Hippocampal formation (tissue), 2 donors: ENCODE measurements at regions not wholly inside any gene's neighbourhood (a gene's known extent, or its start where the extent isn't known, plus 50 kb on each side); places are given as distances from the start of the nearest gene placed in this dataset.

ENCODE experiments used
- DNase-seq, 2 donors: peaks; one replicate each; lab custom pipeline; 2025; lab: John Stamatoyannopoulos, UW

DNA sequence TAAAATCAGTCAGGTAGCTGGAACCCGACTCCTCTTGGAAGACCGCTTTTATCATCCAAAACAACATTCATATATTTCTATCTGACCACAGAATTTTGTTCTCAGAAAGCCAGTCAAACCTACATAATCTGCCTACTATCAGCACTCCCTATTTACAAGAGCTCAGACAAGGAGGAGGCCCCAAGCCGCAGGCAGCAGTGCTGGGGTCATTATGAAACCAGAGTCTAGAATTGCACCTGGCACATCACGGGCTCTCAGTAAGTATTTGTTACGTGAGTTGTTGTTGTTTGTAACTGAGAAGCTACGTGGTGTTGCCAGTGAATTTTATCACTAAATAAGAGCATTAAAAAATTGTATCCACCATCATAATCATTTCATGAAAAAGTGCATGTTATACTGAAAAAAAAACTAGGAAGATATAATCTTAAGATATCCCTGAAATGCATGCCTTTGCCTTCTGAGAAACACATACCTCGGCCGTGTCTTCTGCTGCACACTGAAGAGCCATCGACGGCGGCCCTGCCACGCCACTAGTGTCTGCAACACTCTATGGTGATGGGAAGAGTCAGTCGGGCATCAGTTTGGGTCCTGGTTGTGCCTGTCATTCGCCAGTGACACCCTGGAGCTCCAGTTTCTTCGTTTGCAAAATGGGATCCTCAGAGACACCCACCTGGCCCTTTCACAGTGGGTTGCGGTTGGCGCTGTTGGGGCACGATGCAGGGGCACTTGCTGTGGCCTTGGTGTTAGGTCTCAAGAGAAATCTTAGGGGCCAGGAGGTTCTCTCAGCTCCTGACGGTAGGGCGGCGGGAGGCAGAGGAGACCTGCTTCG lies 505.9 kb downstream of the EIPR1 start:
- DNase-seq: no peak

DNA sequence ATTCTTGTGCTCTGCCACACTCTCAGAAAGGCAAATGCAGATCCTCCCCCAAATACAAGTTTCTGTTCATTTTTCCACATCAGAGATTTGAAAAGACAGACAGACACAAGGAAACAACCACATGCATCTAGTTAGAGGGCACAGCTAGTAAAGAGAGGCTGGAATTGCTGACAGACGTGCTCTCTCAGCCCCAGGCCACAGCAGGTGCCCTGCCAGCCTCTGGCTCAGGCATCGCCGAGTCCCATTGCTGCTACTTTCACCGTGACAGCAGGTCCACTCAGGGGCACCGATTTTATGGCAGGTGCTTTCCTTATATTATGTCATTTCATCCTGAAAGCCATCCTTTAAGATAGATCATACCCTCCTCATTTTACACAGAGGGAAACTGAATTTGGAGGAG lies 507.5 kb downstream of the EIPR1 start:
- no peak for DNase-seq

DNA sequence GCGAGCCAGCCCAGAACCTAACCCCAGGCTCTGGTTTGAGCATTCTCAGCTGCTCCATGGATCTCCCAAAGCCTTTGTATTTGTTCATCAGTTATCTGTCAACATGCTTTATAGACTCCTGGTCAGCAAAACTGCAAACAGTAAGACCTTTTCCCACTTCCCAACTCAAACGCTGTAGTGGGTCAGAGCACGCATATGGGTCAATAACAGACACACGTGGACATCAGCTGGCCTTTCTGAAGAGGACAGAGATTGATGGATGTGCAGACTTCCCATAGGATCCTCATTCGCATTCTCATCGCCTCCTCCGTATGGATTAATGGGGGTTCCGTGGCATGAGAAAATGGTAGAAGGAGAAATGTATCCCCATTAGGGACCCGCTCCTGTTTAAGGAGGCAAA lies 508.1 kb downstream of the EIPR1 start:
- no peak for DNase-seq

DNA sequence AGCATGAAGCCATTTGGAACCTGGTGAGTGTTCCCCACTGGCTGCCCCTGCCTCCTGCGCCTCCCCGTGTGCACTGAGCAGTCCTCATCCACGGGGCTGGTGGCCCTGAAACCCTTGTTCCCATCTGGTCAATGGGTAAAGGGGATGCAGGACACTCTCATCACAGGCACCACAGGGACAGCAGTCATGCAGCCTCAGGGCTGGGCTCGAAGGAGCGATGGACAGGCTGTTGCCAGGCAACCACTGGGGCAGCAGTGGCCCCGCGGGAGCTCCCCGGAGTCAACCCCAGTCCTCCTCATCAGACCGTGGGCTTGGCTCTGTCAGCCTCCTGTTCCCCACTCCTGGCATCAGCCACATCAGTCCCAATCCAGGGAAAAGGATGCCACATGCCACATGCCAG lies 509.5 kb downstream of the EIPR1 start:
- DNase-seq: no peak

DNA sequence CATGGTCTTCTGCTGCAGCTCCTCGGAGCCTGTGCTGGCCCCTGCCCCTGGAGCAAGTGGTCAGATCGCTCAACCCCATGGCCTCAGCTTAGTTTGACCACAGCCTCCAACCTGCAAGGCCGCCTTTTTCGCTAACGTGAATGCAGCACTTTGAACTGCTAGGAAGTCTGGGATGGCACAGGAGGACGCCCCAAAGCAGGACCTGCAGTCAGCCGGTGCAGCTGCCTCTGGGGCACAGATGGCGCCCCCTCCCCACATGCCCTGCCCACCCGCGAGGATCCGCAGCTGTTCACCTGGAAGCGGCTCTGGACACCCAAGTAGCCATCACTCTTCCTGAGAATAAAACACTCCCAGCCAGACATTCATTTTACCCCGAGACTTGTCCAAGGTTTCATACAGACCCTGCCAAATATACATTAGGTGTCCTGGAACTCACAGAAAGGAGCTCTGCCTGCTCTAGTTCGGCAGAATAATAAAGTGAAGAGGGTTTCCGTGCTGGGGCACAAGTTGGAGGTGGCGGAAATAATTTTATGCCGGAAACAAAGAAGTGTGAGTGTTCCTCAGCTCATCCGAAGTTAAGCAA lies 510.1 kb downstream of the EIPR1 start:
- DNase-seq: no peak

DNA sequence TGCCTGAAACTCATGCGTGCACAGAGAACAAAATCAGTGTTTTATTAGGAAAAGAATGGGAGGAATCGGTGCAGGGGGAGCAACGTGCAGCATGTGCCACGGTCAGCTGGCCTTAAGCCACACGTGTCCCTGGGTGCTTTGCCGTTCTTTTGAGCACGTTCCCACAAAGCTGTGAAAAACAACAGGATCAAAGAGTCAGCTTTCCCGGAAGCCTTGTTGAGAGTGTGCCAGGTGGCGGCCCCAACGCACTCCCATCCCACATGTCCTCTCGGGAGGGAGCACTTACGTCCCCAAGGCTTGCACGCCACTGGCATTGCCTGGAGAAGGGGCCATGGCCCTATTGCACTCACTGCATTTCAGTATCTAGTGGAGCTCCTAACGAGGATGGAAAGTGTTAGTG lies 511.2 kb downstream of the EIPR1 start:
- no peak for DNase-seq

DNA sequence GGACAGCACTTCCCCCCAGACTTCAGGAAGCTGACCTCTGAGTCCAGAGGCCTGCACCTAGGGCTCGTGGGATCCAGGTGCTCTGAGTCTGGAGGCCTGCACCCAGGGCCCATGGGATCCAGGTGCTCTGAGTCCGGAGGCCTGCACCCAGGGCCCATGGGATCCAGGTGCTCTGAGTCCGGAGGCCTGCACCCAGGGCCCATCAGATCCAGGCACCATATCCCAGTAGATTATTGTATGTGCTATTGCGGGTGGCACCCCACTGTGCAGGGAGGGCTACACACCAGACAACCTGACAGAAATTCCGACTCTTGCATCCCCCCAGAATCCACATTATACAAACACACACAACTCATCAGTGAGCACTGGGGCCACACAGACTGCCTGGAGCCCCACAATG lies 515.2 kb downstream of the EIPR1 start:
- no peak for DNase-seq

DNA sequence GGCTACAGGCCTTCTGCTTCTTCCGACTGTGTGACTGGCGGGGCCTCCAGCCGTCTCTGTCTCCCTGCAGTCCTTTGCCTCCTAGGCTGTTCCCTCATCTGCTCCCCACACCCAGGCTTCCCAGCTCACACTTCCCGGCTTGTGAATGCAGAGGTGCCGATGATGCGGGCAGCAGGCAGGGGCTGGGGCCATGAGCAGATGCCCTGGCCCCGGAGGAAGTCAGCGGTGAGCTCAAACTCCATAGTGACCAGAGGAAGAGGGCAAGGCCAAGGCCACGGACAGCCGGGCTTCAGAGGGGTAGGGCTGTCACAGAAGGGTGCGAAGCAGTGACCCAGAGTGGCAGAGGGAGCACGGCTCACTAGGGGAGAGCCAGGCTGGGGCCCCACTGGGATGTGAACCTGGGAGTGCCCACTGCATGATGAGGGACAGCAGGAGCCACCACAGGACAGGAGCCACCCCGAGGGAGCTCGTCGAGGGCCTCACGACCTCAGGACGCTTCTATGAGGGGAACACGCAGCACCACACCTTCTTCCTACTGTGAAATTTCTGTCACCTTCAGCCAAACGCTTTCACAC lies 515.9 kb downstream of the EIPR1 start:
- DNase-seq: no peak

DNA sequence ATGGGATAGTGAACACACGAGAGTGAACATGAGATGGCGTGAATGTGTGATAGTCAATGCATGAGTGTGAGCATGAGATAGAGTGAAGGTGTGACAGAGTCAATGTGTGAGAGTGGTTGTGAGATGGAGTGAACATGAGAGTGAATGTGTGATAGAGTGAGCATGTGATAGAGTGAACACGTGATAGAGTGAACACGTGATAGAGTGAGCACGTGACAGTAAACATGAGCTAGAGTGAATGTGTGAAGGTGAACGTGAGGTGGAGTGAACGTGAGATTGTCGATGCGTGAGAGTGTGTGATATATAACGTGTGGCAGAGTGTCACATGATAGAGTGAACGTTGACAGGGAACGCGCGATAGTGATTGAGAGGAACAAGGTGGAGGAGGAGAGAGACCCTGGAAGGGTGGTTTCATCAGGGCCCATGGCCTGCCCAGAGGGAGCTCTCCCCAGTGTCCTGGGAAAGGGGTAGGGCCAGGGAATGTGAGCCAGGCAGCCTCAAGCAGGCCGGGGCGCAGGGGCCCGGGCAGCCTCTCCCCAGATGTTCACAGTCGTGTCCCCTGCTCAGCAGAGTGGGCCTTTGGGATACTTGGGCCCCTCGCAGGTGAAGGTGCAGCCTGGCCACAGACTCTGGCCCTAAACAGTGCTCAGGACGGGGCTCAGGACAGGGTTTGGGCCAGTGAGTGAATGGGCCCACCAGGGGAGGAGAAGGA lies 516.9 kb downstream of the EIPR1 start:
- DNase-seq: no peak

DNA sequence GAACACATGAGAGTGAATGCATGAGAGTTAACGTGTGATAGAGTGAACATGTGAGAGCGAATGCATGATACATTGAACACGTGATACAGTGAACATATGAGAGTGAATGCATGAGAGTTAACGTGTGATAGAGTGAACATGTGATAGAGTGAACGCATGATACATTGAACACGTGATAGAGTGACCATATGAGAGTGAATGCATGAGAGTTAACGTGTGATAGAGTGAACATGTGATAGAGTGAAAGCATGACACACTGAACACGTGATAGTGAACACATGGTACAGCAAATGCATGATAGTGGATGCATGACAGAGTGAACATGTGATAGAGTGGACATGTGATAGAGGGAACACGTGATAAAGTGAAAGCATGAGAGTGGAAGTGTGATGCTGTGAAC lies 517.9 kb downstream of the EIPR1 start:
- DNase-seq: no peak

DNA sequence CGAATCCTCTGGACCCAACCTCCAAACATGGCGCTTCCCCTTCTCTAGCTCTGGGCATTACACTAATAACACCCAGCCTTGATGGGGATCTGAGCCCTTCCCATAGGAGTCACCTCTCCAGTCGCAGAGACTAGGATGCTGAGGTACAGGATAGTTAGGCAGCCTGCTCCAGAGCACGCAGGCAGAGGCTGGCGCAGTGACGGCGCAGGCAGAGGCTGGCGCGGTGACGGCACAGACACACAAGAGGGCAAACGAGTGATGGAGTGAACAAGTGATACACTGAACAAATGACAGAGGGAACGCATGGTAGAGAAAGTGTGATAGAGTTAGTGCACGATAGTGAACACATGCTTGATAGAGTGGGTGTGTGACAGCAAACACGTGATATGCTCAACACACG lies 518.5 kb downstream of the EIPR1 start:
- DNase-seq: no peak

DNA sequence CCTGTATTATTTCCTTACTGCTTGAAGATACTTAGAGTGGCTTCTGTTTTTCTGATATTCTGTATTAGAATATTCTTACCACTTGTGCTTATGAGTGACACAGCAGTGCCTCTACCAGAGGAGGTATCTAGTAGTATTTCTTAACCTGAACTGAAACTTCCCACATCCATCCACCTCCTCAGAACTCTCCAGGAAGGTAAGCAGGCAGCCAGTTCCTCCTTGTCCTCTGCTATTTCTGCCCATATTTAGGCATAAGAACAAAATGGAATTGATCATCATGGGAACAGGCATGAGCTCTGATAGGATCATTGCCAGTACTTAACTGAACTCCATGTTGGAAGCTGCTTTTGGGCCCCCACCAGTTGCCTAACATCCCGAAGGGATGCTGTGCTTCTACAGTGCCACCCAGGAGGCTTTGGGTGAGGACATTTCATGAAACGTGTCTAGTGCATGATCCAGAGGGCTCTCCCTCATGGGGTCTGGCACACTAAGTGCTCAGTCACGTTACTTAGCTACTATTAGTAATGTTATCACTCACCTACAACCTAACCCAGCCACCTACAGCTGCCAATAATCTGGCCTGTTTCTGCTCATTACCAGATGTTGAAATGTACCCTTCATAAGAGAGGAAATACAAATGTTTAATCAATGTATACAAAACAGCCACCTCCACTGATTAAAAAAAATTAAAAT lies 520.7 kb downstream of the EIPR1 start:
- no peak for DNase-seq

DNA sequence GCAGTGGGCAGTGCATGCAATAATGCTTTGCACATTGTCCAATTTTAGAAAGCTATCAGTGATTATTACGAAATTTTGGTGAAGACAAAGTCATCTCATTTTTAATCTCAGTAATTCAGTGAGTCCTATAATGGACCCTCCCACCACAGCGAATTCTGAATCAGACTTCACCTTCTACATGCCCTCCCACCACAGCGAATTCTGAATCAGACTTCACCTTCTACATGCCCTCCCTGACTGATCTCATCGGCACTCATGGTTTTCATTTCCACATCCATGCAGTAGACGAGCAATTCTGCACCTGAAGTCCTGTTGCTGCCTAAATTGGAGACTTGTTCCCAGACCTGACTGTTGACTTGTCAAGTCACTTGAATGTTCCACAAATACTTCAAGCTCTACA lies 522.3 kb downstream of the EIPR1 start:
- no peak for DNase-seq

DNA sequence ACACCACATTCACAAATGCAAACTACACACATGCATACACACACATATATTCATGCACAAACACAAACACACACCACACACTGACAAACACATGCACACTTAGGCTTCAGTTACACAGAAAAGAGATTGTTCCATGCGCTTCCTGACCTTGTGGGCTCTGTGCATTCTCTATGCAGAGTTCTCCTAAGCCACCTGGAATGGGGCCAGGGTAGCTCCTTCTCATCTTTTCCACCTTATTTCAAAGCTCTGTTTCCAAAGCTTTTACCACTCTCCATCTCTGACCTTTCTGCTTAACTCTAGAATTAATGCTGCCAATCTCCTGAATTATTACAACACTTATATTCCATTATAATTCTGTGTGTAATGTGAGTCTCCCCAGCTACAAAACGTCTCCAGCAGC lies 522.3 kb upstream of the MYT1L start:
- DNase-seq: no peak

DNA sequence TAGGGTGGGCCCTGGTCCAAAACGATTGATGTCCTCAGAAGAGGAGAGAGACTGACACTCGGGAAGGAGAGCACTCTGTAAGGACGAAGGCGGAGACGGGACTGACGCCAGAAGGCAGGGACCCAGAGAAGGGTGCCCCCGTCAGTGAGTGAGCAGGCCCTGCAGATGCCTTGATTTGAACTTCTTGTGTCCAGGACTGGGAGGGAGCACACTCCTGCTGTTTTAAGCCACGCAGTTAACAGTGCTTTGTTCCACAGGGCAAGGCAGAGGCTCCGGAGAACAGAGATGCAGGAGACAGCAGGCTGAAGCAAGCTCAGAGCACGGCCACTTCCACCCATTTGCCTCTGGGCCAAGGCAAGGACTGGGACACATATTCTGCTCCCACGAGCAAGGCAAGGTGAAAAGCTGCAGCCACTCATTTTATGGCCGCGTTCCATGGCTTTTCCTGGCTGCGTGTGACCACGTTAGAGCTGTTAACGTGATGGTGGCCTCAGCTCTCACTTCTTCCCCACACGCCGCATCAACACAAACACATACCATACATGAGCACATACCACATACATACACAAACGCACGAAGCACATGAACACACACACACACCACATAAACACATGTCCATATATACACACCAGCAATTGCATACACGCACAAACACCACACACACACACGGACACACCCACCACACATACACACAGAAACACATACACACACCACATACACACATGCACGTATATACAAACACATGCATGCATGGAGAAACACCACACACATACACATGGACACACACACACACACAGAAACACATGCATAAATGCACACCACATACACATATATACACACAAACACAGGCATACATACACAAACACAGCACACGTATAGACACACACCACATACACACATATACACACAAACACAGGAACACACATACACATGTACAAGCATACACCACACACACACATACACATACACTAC lies 521.0 kb upstream of the MYT1L start:
- DNase-seq: no peak

DNA sequence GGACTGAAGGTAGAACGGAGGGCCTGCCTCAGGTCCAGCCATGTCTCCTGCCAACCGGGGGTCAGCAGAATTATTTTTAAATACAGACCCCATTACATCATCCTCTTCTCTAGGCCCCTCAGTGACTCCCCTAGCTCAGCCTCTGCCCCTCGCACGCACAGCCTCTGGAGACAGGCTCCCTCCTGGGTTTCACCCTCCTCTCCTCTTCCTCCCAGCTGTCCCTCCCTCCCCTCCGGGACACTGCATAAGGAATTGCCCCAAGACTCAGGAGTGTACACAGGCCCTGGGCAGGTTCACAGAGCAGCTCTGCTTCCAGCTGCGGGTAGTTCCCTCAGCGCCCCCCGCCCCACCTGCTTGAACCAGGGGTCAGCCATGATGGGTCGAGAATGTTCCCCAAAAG lies 520.2 kb upstream of the MYT1L start:
- no peak for DNase-seq

DNA sequence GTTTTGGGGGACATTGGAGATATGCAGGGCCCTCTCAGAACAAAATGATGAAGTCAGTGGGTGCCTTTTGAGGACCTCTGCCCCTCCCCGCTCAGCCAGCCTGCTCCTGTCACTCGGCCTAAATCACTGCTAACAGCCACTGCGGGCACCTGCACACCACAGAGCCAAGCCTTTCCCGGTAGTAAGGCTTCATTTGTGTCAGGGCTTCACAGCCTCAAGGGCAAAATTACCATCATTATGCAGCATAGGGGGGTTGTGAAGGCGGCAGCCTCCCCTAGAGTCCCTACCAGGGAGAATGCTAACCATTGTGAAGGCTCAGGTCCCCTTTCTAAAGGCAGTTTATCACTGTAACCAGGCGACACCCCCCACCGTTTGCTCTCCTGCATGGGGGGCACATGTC lies 519.8 kb upstream of the MYT1L start:
- DNase-seq: no peak

DNA sequence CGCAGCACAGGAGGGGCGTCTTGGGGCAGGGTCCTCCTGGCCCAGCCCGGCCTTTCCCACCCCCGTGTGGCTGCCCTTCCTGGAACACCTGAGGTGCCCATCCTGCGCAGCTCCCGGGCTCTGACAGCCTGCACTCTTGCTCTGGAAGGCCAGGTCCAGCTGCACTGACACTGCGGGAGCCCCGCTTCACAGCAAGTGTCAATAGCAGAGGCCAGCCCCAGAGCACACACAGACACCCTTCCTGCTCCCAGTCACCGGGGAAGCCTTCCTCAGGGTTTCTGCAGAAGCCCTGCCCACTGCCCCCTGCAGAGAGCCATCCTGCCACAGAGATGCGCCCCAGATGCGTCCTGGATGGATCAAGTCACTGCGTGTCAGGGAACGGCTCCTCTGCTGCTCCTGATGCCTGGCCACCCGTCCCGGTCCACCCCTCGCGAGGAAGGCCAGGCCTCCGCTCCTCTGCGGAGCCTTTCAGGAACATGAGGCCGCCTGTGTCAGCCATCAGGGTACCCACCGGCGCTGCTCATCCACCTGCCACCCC lies 519.2 kb upstream of the MYT1L start:
- no peak for DNase-seq

DNA sequence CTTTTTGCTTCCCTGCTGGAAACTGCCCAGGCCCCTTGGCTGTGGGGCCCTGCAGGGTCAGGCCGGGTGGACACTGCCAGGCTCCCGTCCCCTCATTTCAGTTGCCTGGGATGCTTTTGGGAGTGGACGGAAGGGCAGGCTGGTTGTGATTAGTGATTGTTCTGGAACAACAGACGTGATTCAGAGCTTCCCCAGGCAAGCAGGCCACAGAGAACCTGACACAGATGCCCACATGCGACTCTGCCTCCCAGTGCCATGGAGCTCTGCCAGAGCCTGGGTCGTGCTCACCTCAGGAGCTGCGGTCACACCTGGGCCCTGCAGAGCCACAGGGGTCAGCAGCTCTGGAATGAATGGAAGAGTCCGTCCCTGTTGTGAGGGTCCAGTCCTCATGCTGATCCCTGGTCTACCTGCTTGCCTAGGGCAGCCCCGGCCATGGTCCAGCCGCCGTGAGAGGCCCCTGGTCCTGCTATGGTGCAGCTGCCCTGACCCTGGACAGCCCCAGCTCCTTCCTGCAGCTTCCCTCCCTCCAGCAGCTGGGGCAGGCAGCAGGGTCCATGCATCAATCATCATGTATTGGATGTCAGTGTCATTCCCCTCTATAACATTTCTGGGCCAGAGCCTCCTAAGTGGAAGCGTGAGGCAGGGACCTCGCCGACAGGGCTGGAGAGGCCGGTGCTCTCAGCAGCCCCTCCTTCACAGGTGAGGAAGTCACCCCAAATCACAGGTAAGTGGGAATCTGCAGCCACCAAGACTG lies 518.6 kb upstream of the MYT1L start:
- DNase-seq: no peak
